K562 (cell line): ENCODE measurements at regions not wholly inside any gene's neighbourhood (a gene's known extent, or its start where the extent isn't known, plus 50 kb on each side); places are given as distances from the start of the nearest gene placed in this dataset.

Source experiments
- ATAC-seq: fragments of 200-7000 bp; cut with Tn5 transposase; 3 replicates; pipeline ENCODE4 v1.9.1; 2020; ENCODE audit warnings: moderate library complexity
- BruUV-seq: library from RNA; stranded (reverse); fragments of 400-500 nt; replicated peaks from 2 replicates; lab custom pipeline; 2021; lab: Mats Ljungman, UMichigan
- CTCF ChIA-PET: fragments of 300-600 bp; formaldehyde crosslinking; extraction: SDS; loops from one replicate; lab custom pipeline; 2021; ENCODE audit warnings: low intra/inter-chr PET ratio; lab: Yijun Ruan, JAX
- POLR2A ChIA-PET: fragments of 300-600, 350-650 bp; sonication (Branson Sonifier 250); formaldehyde crosslinking; extraction: SDS; loops from one replicate; lab custom pipeline; 2021; ENCODE audit warnings: antibody characterized with exemption, inconsistent platforms; lab: Yijun Ruan, JAX
- DNase-seq, 4 experiments: peaks; one replicate each; pipeline versions ENCODE4 v3.0.0 to v3.0.0-alpha.2; 2011 to 2018; ENCODE audit warnings: low spot score in 3 of 4, mixed read lengths in 3 of 4; ENCODE audit errors: extremely low read depth in 1 of 4
- FAIRE-seq: peaks from 2 replicates; lab custom pipeline; 2011; peaks lifted over from hg19 to GRCh38; lab: Jason Lieb, UNC
- H2AFZ ChIP-seq: 2 replicates; pipeline ENCODE4 v1.6.0; 2011; ENCODE audit warnings: low read depth, low read length, control low read depth, inconsistent platforms
- H3K27ac ChIP-seq: fragments of 200-600 bp; 3 replicates; pipeline ENCODE4 v1.8.0; 2011; ENCODE audit warnings: low read depth, mild to moderate bottlenecking, control low read depth, inconsistent platforms, low read length, moderate library complexity, mixed read lengths; ENCODE audit errors: extremely low read depth
- H3K27me3 ChIP-seq, 2 experiments: fragments of 300-600 bp in 1 of 2; 2 replicates in 1 of 2; 3 replicates in 1 of 2; pipeline versions ENCODE4 v1.6.0 to v1.8.0; 2011; ENCODE audit warnings: inconsistent platforms in 2 of 2, low read length in 2 of 2, mild to moderate bottlenecking in 1 of 2, mixed read lengths in 1 of 2, moderate library complexity in 1 of 2; ENCODE audit not compliant: control insufficient read depth in 2 of 2, insufficient read depth in 2 of 2
- H3K36me3 ChIP-seq: fragments of 300-600 bp; 3 replicates; pipeline ENCODE4 v1.8.0; 2011; ENCODE audit warnings: mild to moderate bottlenecking, low read length, inconsistent platforms; ENCODE audit not compliant: control insufficient read depth, insufficient read depth
- H3K4me1 ChIP-seq, 2 experiments: fragments of 200-600 bp in 1 of 2; replicated peaks in 1 of 2; 2 replicates in 1 of 2; 3 replicates in 1 of 2; pipeline versions ENCODE4 v1.5.1 to v1.8.0; 2011; ENCODE audit warnings: inconsistent platforms in 2 of 2, low read length in 2 of 2, mild to moderate bottlenecking in 1 of 2, mixed read lengths in 1 of 2, moderate library complexity in 1 of 2; ENCODE audit not compliant: control insufficient read depth in 2 of 2, insufficient read depth in 2 of 2
- H3K4me2 ChIP-seq: 2 replicates; pipeline ENCODE4 v1.6.1; 2011; ENCODE audit warnings: low read length, control low read depth, inconsistent platforms, mixed read lengths; ENCODE audit not compliant: insufficient read depth
- H3K4me3 ChIP-seq: fragments of 200-600 bp; sonication (generic), shearing (Covaris generic); 2 replicates; pipeline ENCODE4 v1.5.1; 2016; ENCODE audit warnings: control low read depth, inconsistent platforms
- H3K79me2 ChIP-seq: fragments of 200-600 bp; 3 replicates; pipeline ENCODE4 v1.8.0; 2011; ENCODE audit warnings: low read length, inconsistent platforms; ENCODE audit not compliant: control insufficient read depth, insufficient read depth
- H3K9ac ChIP-seq, 2 experiments: 2 replicates each; pipeline versions ENCODE4 v1.6.0 to v1.6.1; 2011; ENCODE audit warnings: low read depth in 2 of 2, low read length in 2 of 2, control low read depth in 1 of 2, inconsistent platforms in 1 of 2, mild to moderate bottlenecking in 1 of 2, mixed read lengths in 1 of 2; ENCODE audit not compliant: insufficient read depth in 1 of 2
- H3K9me1 ChIP-seq: one replicate; pipeline ENCODE4 v1.6.0; 2011; ENCODE audit warnings: inconsistent platforms, mild to moderate bottlenecking, low read length, moderate library complexity; ENCODE audit not compliant: control insufficient read depth, insufficient read depth
- H3K9me3 ChIP-seq: replicated peaks from 2 replicates; pipeline ENCODE4 v1.5.1; 2011; ENCODE audit warnings: low read depth, low read length, inconsistent platforms; ENCODE audit not compliant: control insufficient read depth, insufficient read depth
- H4K20me1 ChIP-seq: replicated peaks from 2 replicates; pipeline ENCODE4 v1.6.1; 2011; ENCODE audit warnings: low read length, inconsistent platforms, mixed read lengths; ENCODE audit not compliant: control insufficient read depth, insufficient read depth
- ELF4 ChIP-seq: fragments of 450-650 bp; formaldehyde crosslinking; IDR thresholded peaks from 2 replicates; pipeline ENCODE4 v1.4.0; 2022; ENCODE audit warnings: missing genetic modification characterization
- NR1H2 ChIP-seq: sonication (generic); formaldehyde crosslinking; IDR thresholded peaks from 2 replicates; pipeline ENCODE4 v1.4.0; 2020; ENCODE audit warnings: mild to moderate bottlenecking, missing genetic modification reagents
- ZBTB43 ChIP-seq: sonication (generic); formaldehyde crosslinking; IDR thresholded peaks from 2 replicates; pipeline ENCODE4 v1.8.0; 2023; ENCODE audit warnings: mild to moderate bottlenecking, missing genetic modification reagents
- ZBTB49 ChIP-seq: sonication (generic); formaldehyde crosslinking; IDR thresholded peaks from 2 replicates; pipeline ENCODE4 v1.8.0; 2022; ENCODE audit warnings: missing genetic modification reagents, mild to moderate bottlenecking, borderline replicate concordance
- WGBS: fragments of 100-300 bp; shearing (Covaris generic); methylation state at CpG from one replicate; pipeline ENCODE4 v1.1.6; 2016; ENCODE audit warnings: low coverage, mixed read lengths; ENCODE audit not compliant: insufficient coverage; ENCODE audit errors: missing lambda C conversion rate; 5-methylcytosine and 5-hydroxymethylcytosine counted together
- in situ Hi-C: fragments of 300-500 bp; cut with MboI; formaldehyde crosslinking; loops from 4 replicates; pipeline ENCODE4 v1.15.0; 2018; ENCODE audit warnings: inconsistent platforms, mixed read lengths
- intact Hi-C: fragments of 100-400 bp; cut with micrococcal nuclease; formaldehyde crosslinking; loops from 2 replicates; pipeline ENCODE4 v1.14.2; 2022
- TF ChIP-seq, protein P1 (sequence below): sonication (generic); formaldehyde crosslinking; IDR thresholded peaks from 2 replicates; pipeline ENCODE4 v1.8.1; 2023; ENCODE audit warnings: mild to moderate bottlenecking, missing genetic modification reagents, moderate library complexity
- TF ChIP-seq, protein P2 (sequence below), 2 experiments: fragments of 450-650 bp; conservative IDR thresholded peaks; 2 replicates each; pipeline ENCODE4 v1.6.1; 2017; ENCODE audit warnings: mild to moderate bottlenecking in 2 of 2, moderate library complexity in 2 of 2

DNA sequence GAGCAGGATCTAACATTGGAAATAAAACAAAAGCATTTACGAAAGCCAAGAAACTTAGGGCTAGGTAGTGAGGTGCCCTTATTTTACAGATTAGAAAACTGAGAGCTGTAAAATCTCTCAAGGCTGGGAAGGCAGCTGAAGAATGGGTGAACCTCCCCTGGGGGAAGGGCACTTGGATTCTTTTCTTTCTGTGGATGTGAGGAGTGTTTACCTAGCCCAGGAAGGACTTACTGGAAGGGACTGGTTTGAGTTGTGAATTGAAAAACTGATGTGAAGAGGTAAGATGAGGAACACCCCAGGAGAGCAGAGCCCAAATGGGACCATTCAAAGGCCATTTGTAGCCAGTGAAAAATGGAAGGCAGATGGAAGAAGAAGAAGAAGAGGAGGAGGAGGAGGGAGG is 74.7 kb upstream of the NGF start:
- intact Hi-C loops, result no loop called here
- 0% methylated on average over 1 of the region's 1 CpG for WGBS

More for the DNA sequence above, 74.7 kb upstream of the NGF start:
- Histone ChIP-seq H4K20me1 (no peaks in the 10 kb centered on the region), H3K36me3 (no peaks in the 10 kb centered on the region), H3K9me3 (no peaks in the 10 kb centered on the region), H3K27me3 (no peaks in the 10 kb centered on the region; a peak in 1 of 5 replicates)
- FAIRE-seq, result no peak
- POLR2A ChIA-PET, result interaction anchor here (0.7 kb wide), 1 partner anchor 112 kb away, joined by 3 read pairs; no protein-coding TSS in a partner anchor
- no peak for DNase-seq
- in situ Hi-C loops, result no loop called here
- no TSS peak for BruUV-seq
- TF ChIP-seq NR1H2 (CRISPR knock-in tag) (no peak), ZBTB43 (CRISPR knock-in tag) (no peak), ELF4 (CRISPR knock-in tag) (no peak), ZBTB49 (CRISPR knock-in tag) (no peak)
- TF ChIP-seq, protein P1, sequence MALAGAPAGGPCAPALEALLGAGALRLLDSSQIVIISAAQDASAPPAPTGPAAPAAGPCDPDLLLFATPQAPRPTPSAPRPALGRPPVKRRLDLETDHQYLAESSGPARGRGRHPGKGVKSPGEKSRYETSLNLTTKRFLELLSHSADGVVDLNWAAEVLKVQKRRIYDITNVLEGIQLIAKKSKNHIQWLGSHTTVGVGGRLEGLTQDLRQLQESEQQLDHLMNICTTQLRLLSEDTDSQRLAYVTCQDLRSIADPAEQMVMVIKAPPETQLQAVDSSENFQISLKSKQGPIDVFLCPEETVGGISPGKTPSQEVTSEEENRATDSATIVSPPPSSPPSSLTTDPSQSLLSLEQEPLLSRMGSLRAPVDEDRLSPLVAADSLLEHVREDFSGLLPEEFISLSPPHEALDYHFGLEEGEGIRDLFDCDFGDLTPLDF, result no peak
- TF ChIP-seq, protein P2, sequence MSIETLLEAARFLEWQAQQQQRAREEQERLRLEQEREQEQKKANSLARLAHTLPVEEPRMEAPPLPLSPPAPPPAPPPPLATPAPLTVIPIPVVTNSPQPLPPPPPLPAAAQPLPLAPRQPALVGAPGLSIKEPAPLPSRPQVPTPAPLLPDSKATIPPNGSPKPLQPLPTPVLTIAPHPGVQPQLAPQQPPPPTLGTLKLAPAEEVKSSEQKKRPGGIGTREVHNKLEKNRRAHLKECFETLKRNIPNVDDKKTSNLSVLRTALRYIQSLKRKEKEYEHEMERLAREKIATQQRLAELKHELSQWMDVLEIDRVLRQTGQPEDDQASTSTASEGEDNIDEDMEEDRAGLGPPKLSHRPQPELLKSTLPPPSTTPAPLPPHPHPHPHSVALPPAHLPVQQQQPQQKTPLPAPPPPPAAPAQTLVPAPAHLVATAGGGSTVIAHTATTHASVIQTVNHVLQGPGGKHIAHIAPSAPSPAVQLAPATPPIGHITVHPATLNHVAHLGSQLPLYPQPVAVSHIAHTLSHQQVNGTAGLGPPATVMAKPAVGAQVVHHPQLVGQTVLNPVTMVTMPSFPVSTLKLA (conservative IDR thresholded peaks at IDR 0.05), result no peak
- TF ChIP-seq, all 486 proteins: peak for 0
- ATAC-seq, result no peak
- H3K4me3 ChIP-seq, result no peak overlapping the region
- no peak overlapping the region for H3K4me2 ChIP-seq
- no peak overlapping the region for H2AFZ ChIP-seq
- no peak overlapping the region for H3K27ac ChIP-seq
- H3K79me2 ChIP-seq, result no peaks in the 10 kb centered on the region
- no peaks in the 10 kb centered on the region for H3K9me1 ChIP-seq
- CTCF ChIA-PET, result no interaction called here
- H3K9ac ChIP-seq, result no peak overlapping the region
- H3K4me1 ChIP-seq, result no peaks in the 10 kb centered on the region
